NOMO-1 (cell line): ENCODE measurements at regions not wholly inside any gene's neighbourhood (a gene's known extent, or its start where the extent isn't known, plus 50 kb on each side); places are given as distances from the start of the nearest gene placed in this dataset.

Experiments used
- DNase-seq, 2 experiments: peaks; one replicate each; lab custom pipeline; 2025; ENCODE audit not compliant: unreplicated experiment in 2 of 2; lab: John Stamatoyannopoulos, UW

- no peak for DNase-seq
Measured at GRCh38 chr9:20291201-20291600, 331.1 kb downstream of the MLLT3 start.

GRCh38 chr9:20290257-20290656 is 332.0 kb downstream of the MLLT3 start:
- DNase-seq, result no peak

- DNase-seq, result no peak
Measured at GRCh38 chr9:20289423-20290010, 332.8 kb downstream of the MLLT3 start.

- DNase-seq, result no peak
Measured at GRCh38 chr9:20286969-20287368, 335.3 kb downstream of the MLLT3 start.

- DNase-seq, result no peak
Measured at GRCh38 chr9:20286154-20286700, 336.1 kb downstream of the MLLT3 start.

- DNase-seq, result no peak
Measured at GRCh38 chr9:20284601-20285289, 337.6 kb downstream of the MLLT3 start.

- DNase-seq, result no peak
Measured at GRCh38 chr9:20280330-20280729, 342.0 kb downstream of the MLLT3 start.

GRCh38 chr9:20276762-20277161 is 345.5 kb downstream of the MLLT3 start:
- no peak for DNase-seq

- DNase-seq, result no peak
Measured at GRCh38 chr9:20271723-20272122, 350.6 kb downstream of the MLLT3 start.

GRCh38 chr9:20271096-20271495 is 351.2 kb downstream of the MLLT3 start:
- DNase-seq, result no peak

- no peak for DNase-seq
Measured at GRCh38 chr9:20270161-20270560, 352.1 kb downstream of the MLLT3 start.

GRCh38 chr9:20269620-20270019 is 352.7 kb downstream of the MLLT3 start:
- no peak for DNase-seq

- no peak for DNase-seq
Measured at GRCh38 chr9:20264896-20265295, 357.4 kb downstream of the MLLT3 start.

- no peak for DNase-seq
Measured at GRCh38 chr9:20262611-20263010, 359.7 kb downstream of the MLLT3 start.

- no peak for DNase-seq
Measured at GRCh38 chr9:20256284-20256948, 365.9 kb downstream of the MLLT3 start.

- DNase-seq, result no peak
Measured at GRCh38 chr9:20255052-20255451, 367.2 kb downstream of the MLLT3 start.

- DNase-seq, result no peak
Measured at GRCh38 chr9:20253635-20254034, 368.7 kb downstream of the MLLT3 start.

- DNase-seq, result no peak
Measured at GRCh38 chr9:20252778-20253177, 369.5 kb downstream of the MLLT3 start.

- no peak for DNase-seq
Measured at GRCh38 chr9:20250791-20251190, 371.5 kb downstream of the MLLT3 start.

- no peak for DNase-seq
Measured at GRCh38 chr9:20244271-20244670, 378.0 kb downstream of the MLLT3 start.

GRCh38 chr9:20243841-20244240 is 378.5 kb downstream of the MLLT3 start:
- no peak for DNase-seq
